MM.1S (cell line): ENCODE measurements at regions not wholly inside any gene's neighbourhood (a gene's known extent, or its start where the extent isn't known, plus 50 kb on each side); places are given as distances from the start of the nearest gene placed in this dataset.
"Not testable (repeated sequence)": the region's sequence is repeated elsewhere in the genome, so short reads cannot be mapped to it uniquely, and the experiment has no call there.

Experiments used
- DNase-seq: peaks from one replicate; pipeline ENCODE4 v3.0.0-alpha.2; 2015
- H2AFZ ChIP-seq: fragments of 300-600 bp; sonication (generic); 2 replicates; pipeline ENCODE4 v1.6.0; 2016; ENCODE audit warnings: antibody characterized with exemption, low read length
- H3F3A ChIP-seq: fragments of 300-600 bp; sonication (generic); 2 replicates; pipeline ENCODE4 v1.6.1; 2016; ENCODE audit warnings: mild to moderate bottlenecking, antibody characterized with exemption, low read length, moderate library complexity, mixed read lengths; ENCODE audit not compliant: insufficient read depth
- H3K27ac ChIP-seq: fragments of 300-600 bp; sonication (generic); 2 replicates; pipeline ENCODE4 v1.5.1; 2016; ENCODE audit warnings: mild to moderate bottlenecking, low read length
- H3K27me3 ChIP-seq: fragments of 300-600 bp; sonication (generic); replicated peaks from 2 replicates; pipeline ENCODE4 v1.6.0; 2016; ENCODE audit warnings: low read length; ENCODE audit not compliant: insufficient read depth
- H3K36me3 ChIP-seq: fragments of 300-600 bp; sonication (generic); replicated peaks from 2 replicates; pipeline ENCODE4 v1.6.1; 2016; ENCODE audit warnings: mild to moderate bottlenecking, low read length, mixed read lengths; ENCODE audit not compliant: insufficient read depth
- H3K4me1 ChIP-seq: fragments of 300-600 bp; sonication (generic); 2 replicates; pipeline ENCODE4 v1.6.1; 2016; ENCODE audit warnings: low read length, mixed read lengths
- H3K4me2 ChIP-seq: fragments of 300-600 bp; sonication (generic); 2 replicates; pipeline ENCODE4 v1.6.0; 2016; ENCODE audit warnings: low read depth, low read length
- H3K4me3 ChIP-seq: fragments of 300-600 bp; sonication (generic); 2 replicates; pipeline ENCODE4 v1.5.1; 2016; ENCODE audit warnings: low read length, mixed read lengths
- H3K79me2 ChIP-seq: fragments of 300-600 bp; sonication (generic); 2 replicates; pipeline ENCODE4 v1.6.1; 2016; ENCODE audit warnings: mixed run types, low read length, mixed read lengths
- H3K9ac ChIP-seq: fragments of 300-600 bp; sonication (generic); 2 replicates; pipeline ENCODE4 v1.6.1; 2016; ENCODE audit warnings: low read length, mixed read lengths
- H3K9me2 ChIP-seq: fragments of 300-600 bp; sonication (generic); replicated peaks from 2 replicates; pipeline ENCODE4 v1.6.1; 2016; ENCODE audit warnings: mild to moderate bottlenecking, low read length, mixed read lengths; ENCODE audit not compliant: insufficient read depth
- H3K9me3 ChIP-seq: fragments of 300-600 bp; sonication (generic); replicated peaks from 2 replicates; pipeline ENCODE4 v1.6.1; 2016; ENCODE audit warnings: mild to moderate bottlenecking, low read length, mixed read lengths; ENCODE audit not compliant: insufficient read depth
- H4K20me1 ChIP-seq: fragments of 300-600 bp; sonication (generic); 2 replicates; pipeline ENCODE4 v1.6.1; 2016; ENCODE audit warnings: mild to moderate bottlenecking, low read length, moderate library complexity, mixed read lengths; ENCODE audit not compliant: insufficient read depth
- EZH2 ChIP-seq: fragments of 300-600 bp; sonication (generic); optimal IDR thresholded peaks from 2 replicates; pipeline ENCODE3; 2017; ENCODE audit warnings: low read depth, mild to moderate bottlenecking, antibody characterized with exemption, low read length, mixed read lengths
- EZH2phosphoT487 ChIP-seq: fragments of 300-600 bp; sonication (generic); IDR thresholded peaks from 2 replicates; pipeline ENCODE4 v1.6.1; 2018; ENCODE audit warnings: antibody characterized with exemption, low read length
- TF ChIP-seq, protein P1 (sequence below): fragments of 300-600 bp; sonication (generic); IDR thresholded peaks from 2 replicates; pipeline ENCODE4 v1.5.1; 2016; ENCODE audit warnings: antibody characterized with exemption, low read length, mixed read lengths

GRCh38 chr20:10119336-10119735, 84.5 kb downstream of the ANKEF1 start:
- H3K9me3 ChIP-seq: no peaks in the 10 kb centered on the region
- H3K4me2 ChIP-seq: no peak overlapping the region
- no peaks in the 10 kb centered on the region for H3K4me1 ChIP-seq
- no peak for DNase-seq
- no peak overlapping the region for H3K4me3 ChIP-seq
- TF ChIP-seq EZH2 (no peak), EZH2phosphoT487 (no peak)
- TF ChIP-seq, protein P1, sequence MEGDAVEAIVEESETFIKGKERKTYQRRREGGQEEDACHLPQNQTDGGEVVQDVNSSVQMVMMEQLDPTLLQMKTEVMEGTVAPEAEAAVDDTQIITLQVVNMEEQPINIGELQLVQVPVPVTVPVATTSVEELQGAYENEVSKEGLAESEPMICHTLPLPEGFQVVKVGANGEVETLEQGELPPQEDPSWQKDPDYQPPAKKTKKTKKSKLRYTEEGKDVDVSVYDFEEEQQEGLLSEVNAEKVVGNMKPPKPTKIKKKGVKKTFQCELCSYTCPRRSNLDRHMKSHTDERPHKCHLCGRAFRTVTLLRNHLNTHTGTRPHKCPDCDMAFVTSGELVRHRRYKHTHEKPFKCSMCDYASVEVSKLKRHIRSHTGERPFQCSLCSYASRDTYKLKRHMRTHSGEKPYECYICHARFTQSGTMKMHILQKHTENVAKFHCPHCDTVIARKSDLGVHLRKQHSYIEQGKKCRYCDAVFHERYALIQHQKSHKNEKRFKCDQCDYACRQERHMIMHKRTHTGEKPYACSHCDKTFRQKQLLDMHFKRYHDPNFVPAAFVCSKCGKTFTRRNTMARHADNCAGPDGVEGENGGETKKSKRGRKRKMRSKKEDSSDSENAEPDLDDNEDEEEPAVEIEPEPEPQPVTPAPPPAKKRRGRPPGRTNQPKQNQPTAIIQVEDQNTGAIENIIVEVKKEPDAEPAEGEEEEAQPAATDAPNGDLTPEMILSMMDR: no peak
- no peaks in the 10 kb centered on the region for H4K20me1 ChIP-seq
- H3F3A ChIP-seq: no peaks in the 10 kb centered on the region
- no peak overlapping the region for H3K9ac ChIP-seq
- no peak overlapping the region for H2AFZ ChIP-seq
- no peaks in the 10 kb centered on the region for H3K9me2 ChIP-seq
- no peaks in the 10 kb centered on the region for H3K79me2 ChIP-seq
- no peaks in the 10 kb centered on the region for H3K27me3 ChIP-seq
- no peaks in the 10 kb centered on the region for H3K36me3 ChIP-seq
- no peak overlapping the region for H3K27ac ChIP-seq

- H3K27ac ChIP-seq, H3K9me2 ChIP-seq, H4K20me1 ChIP-seq, H3K4me2 ChIP-seq, H3K27me3 ChIP-seq, H3K9ac ChIP-seq, H3K4me3 ChIP-seq, H3F3A ChIP-seq, H2AFZ ChIP-seq, DNase-seq, H3K36me3 ChIP-seq, H3K9me3 ChIP-seq, H3K79me2 ChIP-seq: not testable (repeated sequence)
- H3K4me1 ChIP-seq: peaks cover 12% of the 10 kb centered on the region
Measured at GRCh38 chr20:10124883-10125282, 90.1 kb downstream of the ANKEF1 start.

GRCh38 chr20:10125757-10126156, 91.0 kb downstream of the ANKEF1 start:
- H3K27me3 ChIP-seq: no peaks in the 10 kb centered on the region
- no peaks in the 10 kb centered on the region for H3K36me3 ChIP-seq
- no peak overlapping the region for H2AFZ ChIP-seq
- no peak overlapping the region for H3K9ac ChIP-seq
- H4K20me1 ChIP-seq: no peaks in the 10 kb centered on the region
- H3K4me3 ChIP-seq: no peak overlapping the region
- no peak for DNase-seq
- H3K4me2 ChIP-seq: no peak overlapping the region
- H3K79me2 ChIP-seq: no peaks in the 10 kb centered on the region
- H3K4me1 ChIP-seq: peaks cover 18% of the 10 kb centered on the region
- H3K27ac ChIP-seq: no peak overlapping the region
- peaks cover 5% of the 10 kb centered on the region; the same call in 1 of the 2 replicates for H3F3A ChIP-seq
- TF ChIP-seq EZH2 (no peak), EZH2phosphoT487 (no peak)
- TF ChIP-seq, protein P1: no peak
- H3K9me2 ChIP-seq: no peaks in the 10 kb centered on the region
- no peaks in the 10 kb centered on the region for H3K9me3 ChIP-seq

- H3K27me3 ChIP-seq: no peaks in the 10 kb centered on the region
- H3K9me2 ChIP-seq: no peaks in the 10 kb centered on the region
- no peaks in the 10 kb centered on the region for H4K20me1 ChIP-seq
- TF ChIP-seq EZH2: no peak
- TF ChIP-seq, protein P1: no peak
- TF ChIP-seq EZH2phosphoT487: no peak
- no peak overlapping the region for H3K4me3 ChIP-seq
- H3F3A ChIP-seq: peaks cover 5% of the 10 kb centered on the region; the same call in 1 of the 2 replicates
- DNase-seq: peak; percentile 63
- H3K36me3 ChIP-seq: no peaks in the 10 kb centered on the region
- H3K27ac ChIP-seq: peak overlapping the region; percentile 66
- H3K9ac ChIP-seq: peak overlapping the region; percentile 6; the same call in 1 of the 2 replicates
- H2AFZ ChIP-seq: peak overlapping the region; percentile 29; the same call in 1 of the 2 replicates
- no peaks in the 10 kb centered on the region for H3K79me2 ChIP-seq
- H3K4me2 ChIP-seq: peak overlapping the region; percentile 33
- peaks cover 18% of the 10 kb centered on the region for H3K4me1 ChIP-seq
- H3K9me3 ChIP-seq: no peaks in the 10 kb centered on the region
Measured at GRCh38 chr20:10129749-10130148, 88.9 kb upstream of the SNAP25 start.
